Amniotic stem cell (primary cell): ENCODE measurements at regions not wholly inside any gene's neighbourhood (a gene's known extent, or its start where the extent isn't known, plus 50 kb on each side); places are given as distances from the start of the nearest gene placed in this dataset.

Source experiments
- DNase-seq: peaks from one replicate; lab custom pipeline; 2025; lab: John Stamatoyannopoulos, UW

GRCh38 chr3:110811050-110811449, 260.6 kb upstream of the NECTIN3 start:
- DNase-seq, result no peak

- DNase-seq, result no peak
These were observed 258.1 kb upstream of the NECTIN3 start for GRCh38 chr3:110813541-110813940.

GRCh38 chr3:110814170-110815007, 257.2 kb upstream of the NECTIN3 start:
- peak; percentile 73 for DNase-seq

GRCh38 chr3:110815008-110815583, 256.5 kb upstream of the NECTIN3 start:
- peak; percentile 32 for DNase-seq

GRCh38 chr3:110816008-110816407, 255.6 kb upstream of the NECTIN3 start:
- no peak for DNase-seq

- DNase-seq, result no peak
These were observed 250.0 kb upstream of the NECTIN3 start for GRCh38 chr3:110821586-110821985.

DNA sequence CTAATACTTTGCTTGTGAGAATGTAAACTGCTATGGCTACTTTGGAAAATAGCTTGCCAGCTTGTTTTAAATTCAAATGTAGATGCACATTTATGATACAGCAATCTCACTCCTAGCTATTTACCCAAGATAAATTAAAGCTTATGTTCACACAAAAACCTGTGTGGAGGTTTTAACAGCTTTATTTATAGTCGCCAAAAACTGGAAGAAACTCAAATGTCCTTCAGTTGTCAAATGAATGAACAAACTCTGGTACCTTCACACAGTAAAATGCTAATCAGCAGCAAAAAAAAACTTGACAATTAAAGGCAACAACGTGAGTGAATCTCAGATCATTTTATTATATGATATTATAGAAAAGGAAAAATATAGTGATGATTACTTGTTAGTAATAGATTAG, 248.6 kb upstream of the NECTIN3 start:
- no peak for DNase-seq

GRCh38 chr3:110846971-110847370, 224.6 kb upstream of the NECTIN3 start:
- no peak for DNase-seq

DNA sequence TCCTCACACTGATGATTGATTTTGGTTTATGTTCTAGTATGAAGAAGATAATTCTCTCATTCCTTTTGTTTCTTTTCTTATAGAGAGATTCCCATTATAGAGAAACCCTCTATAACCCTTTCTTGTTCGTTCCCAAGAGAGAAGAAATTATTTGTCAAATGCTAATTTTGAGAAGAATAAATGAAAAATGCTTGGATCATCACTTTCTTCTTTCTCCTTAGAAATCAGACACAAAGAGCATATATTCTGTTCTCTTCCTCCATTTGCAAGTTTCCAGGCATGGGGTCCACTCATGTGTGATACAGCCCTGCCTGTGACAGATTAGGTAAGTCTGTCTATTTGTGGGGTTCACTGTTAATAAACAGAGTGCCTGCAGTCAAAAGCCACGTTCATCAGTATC, 222.6 kb upstream of the NECTIN3 start:
- DNase-seq, result no peak

DNA sequence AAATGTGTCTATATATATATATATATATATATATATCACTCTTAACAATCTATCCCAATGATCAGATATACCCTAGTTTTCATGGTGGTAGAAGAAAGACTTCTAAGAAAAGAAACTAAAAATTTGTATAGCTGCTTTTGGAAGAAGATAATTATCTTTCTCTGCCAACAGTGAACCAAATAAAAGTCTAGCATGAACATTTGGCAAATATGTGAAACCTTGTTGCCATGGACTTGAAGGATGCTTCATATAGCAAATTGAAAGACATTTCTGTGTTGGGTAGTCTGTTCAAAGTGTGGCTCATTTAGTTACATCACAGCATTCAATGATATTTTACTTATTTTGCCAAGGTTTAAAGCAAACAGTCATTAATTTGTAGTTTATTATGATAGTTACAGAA, 219.9 kb upstream of the NECTIN3 start:
- DNase-seq, result no peak

GRCh38 chr3:110855207-110855606, 216.4 kb upstream of the NECTIN3 start:
- DNase-seq, result no peak

GRCh38 chr3:110856916-110857315, 214.7 kb upstream of the NECTIN3 start:
- DNase-seq, result no peak

GRCh38 chr3:110858549-110858948, 213.1 kb upstream of the NECTIN3 start:
- no peak for DNase-seq

- DNase-seq, result no peak
These were observed 212.3 kb upstream of the NECTIN3 start for GRCh38 chr3:110859336-110859735.

DNA sequence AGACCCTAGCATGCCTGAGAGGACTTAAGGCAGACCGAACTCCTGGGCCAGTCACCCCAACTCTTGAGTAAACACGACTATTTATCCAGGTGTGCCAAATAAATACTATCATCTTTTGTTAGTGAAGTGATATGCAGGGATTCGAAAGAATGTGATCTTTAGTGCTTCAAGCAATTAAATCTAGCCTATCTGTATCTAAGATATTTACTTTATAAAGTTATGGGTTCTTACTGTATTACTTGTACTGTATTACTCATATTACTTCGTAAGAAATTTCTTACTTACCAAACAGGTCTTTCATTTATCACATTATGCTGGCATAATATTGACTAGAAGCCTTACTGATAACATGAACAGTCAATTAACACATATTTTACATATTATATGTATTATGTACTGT, 211.6 kb upstream of the NECTIN3 start:
- DNase-seq, result no peak

- DNase-seq, result no peak
These were observed 205.7 kb upstream of the NECTIN3 start for GRCh38 chr3:110865934-110866333.

DNA sequence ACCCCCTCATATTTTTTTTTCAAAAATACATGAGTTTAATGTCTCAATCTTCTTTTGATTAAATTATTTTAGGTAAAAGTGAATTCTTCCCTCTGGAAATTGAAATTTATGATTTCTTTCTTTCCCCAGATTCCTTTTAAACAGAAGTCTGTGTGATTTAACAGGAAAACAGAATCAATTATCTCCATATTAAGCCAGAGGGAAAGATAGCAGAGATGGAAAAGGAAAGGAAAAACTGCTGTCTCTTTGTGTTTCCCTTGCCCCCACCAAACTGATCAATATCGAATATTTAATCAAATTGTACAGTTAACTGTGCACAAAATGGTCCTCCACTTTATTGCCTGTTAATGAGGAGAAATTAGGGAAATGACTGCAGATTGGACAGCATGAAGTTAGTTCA, 203.5 kb upstream of the NECTIN3 start:
- DNase-seq, result no peak

- DNase-seq, result no peak
These were observed 201.9 kb upstream of the NECTIN3 start for GRCh38 chr3:110869736-110870135.

GRCh38 chr3:110871869-110872268, 199.7 kb upstream of the NECTIN3 start:
- DNase-seq, result no peak

DNA sequence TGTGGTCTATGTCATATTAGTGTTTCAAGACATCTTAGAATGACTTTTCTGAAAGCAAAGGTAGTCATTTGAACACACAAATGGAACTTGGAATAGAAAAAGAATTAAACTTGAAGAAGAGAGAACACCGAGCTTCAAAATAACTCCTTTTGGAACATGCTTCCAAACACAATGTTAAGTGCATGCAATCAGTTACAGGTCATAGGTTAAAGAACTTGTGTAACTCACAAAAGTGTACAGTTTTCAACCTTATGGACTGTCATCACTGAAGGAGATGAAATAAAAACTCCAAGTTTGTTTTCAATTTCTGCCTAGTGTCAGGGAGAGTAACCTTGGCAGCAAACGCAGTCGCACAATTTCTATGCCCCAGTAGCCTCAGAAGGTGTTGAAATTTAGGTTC, 192.9 kb upstream of the NECTIN3 start:
- no peak for DNase-seq

DNA sequence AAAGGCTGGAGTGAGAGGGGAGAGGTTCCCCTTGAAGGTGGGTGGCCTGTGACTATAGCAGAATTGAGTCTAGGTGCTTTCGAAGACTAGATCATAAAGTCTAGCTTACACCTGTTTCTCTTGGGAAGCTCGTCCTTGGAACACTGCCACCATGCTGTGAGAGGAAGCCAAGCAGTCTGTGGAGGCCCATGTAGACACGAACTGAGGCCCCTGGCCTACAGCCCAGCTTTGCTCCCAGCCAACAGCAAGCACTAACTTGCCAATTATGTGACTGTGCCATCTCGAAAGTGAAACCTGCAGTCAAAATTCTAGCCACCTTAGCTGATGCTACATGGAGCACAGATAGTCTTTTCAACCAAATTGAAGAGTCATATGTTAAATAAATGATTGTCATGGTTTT, 190.5 kb upstream of the NECTIN3 start:
- DNase-seq, result no peak

DNA sequence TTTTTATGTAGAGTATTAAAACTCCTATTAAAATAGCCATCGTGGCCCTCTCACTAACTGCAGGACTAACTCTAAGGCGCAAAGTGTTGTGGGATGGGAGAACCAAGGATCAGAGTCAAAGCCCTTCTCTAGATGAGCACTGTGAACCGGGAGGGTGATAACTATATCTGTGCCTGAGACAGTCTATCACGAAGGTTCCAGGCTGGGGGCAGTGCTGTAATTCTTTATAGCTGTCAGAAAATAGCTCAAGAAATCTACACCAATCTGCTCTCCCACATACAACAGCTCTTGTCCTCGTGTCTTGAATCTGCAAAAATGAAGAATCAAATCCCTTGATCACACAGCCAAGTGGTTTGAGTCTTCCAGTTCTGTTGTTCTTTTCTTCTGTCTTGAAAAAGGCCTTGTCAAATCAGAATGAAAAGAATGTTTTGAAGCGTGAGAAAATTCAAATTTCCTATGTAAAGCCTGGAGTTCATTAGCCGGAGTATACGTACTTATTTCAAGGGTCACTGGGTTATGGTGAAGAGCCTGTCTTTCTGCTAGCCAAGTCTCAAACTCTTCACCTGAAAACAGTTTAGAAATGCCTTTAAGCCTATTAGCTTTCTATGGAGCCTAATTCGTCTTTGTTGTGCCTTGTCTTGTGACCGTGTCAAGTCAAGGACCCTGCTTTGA, 185.3 kb upstream of the NECTIN3 start:
- DNase-seq, result no peak

DNA sequence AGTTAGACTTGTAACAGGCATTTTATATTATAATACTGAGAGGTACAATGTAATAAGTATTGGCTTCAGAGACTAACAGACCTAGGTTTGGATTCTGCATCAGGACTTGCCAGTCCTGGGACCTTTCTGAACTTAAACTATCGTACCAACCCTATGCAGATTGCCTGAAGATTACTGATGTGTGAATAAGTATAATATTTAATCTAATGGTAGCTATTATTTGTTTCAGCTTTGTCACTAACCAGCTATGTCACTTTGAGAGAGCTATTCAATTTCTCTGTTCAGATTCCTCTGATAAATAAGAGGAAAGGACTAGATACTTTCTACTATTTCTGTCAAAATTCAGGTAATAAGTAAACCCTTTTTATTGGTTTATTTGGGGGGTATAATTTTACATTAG, 184.4 kb upstream of the NECTIN3 start:
- DNase-seq, result no peak
